ENCODE measurements at regions not wholly inside any gene's neighbourhood (a gene's known extent, or its start where the extent isn't known, plus 50 kb on each side); places are given as distances from the start of the nearest gene placed in this dataset.

GRCh38 chr9:21656776-21657674 is 145.4 kb upstream of the MTAP start:
- Histone ChIP-seq H3K27me3 (ENCODE audit: control insufficient read depth, insufficient read depth, low read length) (no peaks in the 10 kb centered on the region), H3K4me3 (ENCODE audit: insufficient read depth, low read depth, low read length) (no peak overlapping the region), H3K36me3 (replicated peaks; ENCODE audit: control insufficient read depth, insufficient read depth, low read length) (no peaks in the 10 kb centered on the region)
- DNase-seq, result no peak

GRCh38 chr9:21657966-21658667 is 144.3 kb upstream of the MTAP start:
- Histone ChIP-seq H3K36me3 (replicated peaks; ENCODE audit: control insufficient read depth, insufficient read depth, low read length) (no peaks in the 10 kb centered on the region), H3K27me3 (ENCODE audit: control insufficient read depth, insufficient read depth, low read length) (no peaks in the 10 kb centered on the region), H3K4me3 (ENCODE audit: insufficient read depth, low read depth, low read length) (no peak overlapping the region)
- DNase-seq, result no peak

GRCh38 chr9:21660976-21661375 is 141.5 kb upstream of the MTAP start:
- H3K27me3 ChIP-seq (ENCODE audit: control insufficient read depth, insufficient read depth, low read length), result no peaks in the 10 kb centered on the region
- H3K4me3 ChIP-seq (ENCODE audit: insufficient read depth, low read depth, low read length), result no peak overlapping the region
- no peak for DNase-seq
- H3K36me3 ChIP-seq (replicated peaks; ENCODE audit: control insufficient read depth, insufficient read depth, low read length), result no peaks in the 10 kb centered on the region

- DNase-seq, result no peak
These were observed 140.8 kb upstream of the MTAP start for GRCh38 chr9:21661626-21662025.

GRCh38 chr9:21668516-21668915 is 133.9 kb upstream of the MTAP start:
- Histone ChIP-seq H3K27me3 (ENCODE audit: control insufficient read depth, insufficient read depth, low read length) (no peaks in the 10 kb centered on the region), H3K4me3 (ENCODE audit: insufficient read depth, low read depth, low read length) (no peak overlapping the region), H3K36me3 (replicated peaks; ENCODE audit: control insufficient read depth, insufficient read depth, low read length) (no peaks in the 10 kb centered on the region)
- no peak for DNase-seq

More at GRCh38 chr9:21661626-21662025, 140.8 kb upstream of the MTAP start:
- H3K27me3 ChIP-seq (ENCODE audit: control insufficient read depth, insufficient read depth, low read length), result no peaks in the 10 kb centered on the region
- H3K4me3 ChIP-seq (ENCODE audit: insufficient read depth, low read depth, low read length), result no peak overlapping the region
- H3K36me3 ChIP-seq (replicated peaks; ENCODE audit: control insufficient read depth, insufficient read depth, low read length), result no peaks in the 10 kb centered on the region

GRCh38 chr9:21669701-21670100 is 132.7 kb upstream of the MTAP start:
- H3K27me3 ChIP-seq (ENCODE audit: control insufficient read depth, insufficient read depth, low read length), result no peaks in the 10 kb centered on the region
- no peaks in the 10 kb centered on the region for H3K36me3 ChIP-seq (replicated peaks; ENCODE audit: control insufficient read depth, insufficient read depth, low read length)
- no peak for DNase-seq
- H3K4me3 ChIP-seq (ENCODE audit: insufficient read depth, low read depth, low read length), result no peak overlapping the region

- Histone ChIP-seq H3K27me3 (ENCODE audit: control insufficient read depth, insufficient read depth, low read length) (no peaks in the 10 kb centered on the region), H3K36me3 (replicated peaks; ENCODE audit: control insufficient read depth, insufficient read depth, low read length) (no peaks in the 10 kb centered on the region), H3K4me3 (ENCODE audit: insufficient read depth, low read depth, low read length) (no peak overlapping the region)
- DNase-seq, result no peak
These were observed 132.1 kb upstream of the MTAP start for GRCh38 chr9:21670374-21670773.

- DNase-seq, result peak; percentile 16
- Histone ChIP-seq H3K27me3 (ENCODE audit: control insufficient read depth, insufficient read depth, low read length) (no peaks in the 10 kb centered on the region), H3K4me3 (ENCODE audit: insufficient read depth, low read depth, low read length) (no peak overlapping the region), H3K36me3 (replicated peaks; ENCODE audit: control insufficient read depth, insufficient read depth, low read length) (no peaks in the 10 kb centered on the region)
These were observed 130.3 kb upstream of the MTAP start for GRCh38 chr9:21672140-21672539.

DNA sequence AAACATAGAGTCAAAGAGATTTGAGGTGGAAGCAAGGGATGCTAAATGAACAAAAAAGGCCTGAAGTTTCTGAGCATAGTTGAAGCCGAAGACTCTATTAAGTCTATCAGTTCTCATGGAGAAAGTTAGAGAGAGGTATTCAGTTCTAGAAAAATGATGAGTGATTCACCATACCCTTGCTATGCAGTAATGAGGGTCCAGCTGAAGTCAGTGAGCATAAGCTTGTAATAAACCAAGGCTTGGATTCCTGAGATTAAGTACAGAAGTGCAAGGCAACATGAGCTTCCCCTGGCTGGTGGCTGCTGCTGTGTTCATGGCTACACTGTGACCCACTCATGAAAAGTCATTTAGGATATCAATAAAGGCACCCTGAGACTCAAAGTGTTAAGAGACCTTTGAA is 129.7 kb upstream of the MTAP start:
- no peak for DNase-seq
- Histone ChIP-seq H3K36me3 (replicated peaks; ENCODE audit: control insufficient read depth, insufficient read depth, low read length) (no peaks in the 10 kb centered on the region), H3K27me3 (ENCODE audit: control insufficient read depth, insufficient read depth, low read length) (no peaks in the 10 kb centered on the region)

DNA sequence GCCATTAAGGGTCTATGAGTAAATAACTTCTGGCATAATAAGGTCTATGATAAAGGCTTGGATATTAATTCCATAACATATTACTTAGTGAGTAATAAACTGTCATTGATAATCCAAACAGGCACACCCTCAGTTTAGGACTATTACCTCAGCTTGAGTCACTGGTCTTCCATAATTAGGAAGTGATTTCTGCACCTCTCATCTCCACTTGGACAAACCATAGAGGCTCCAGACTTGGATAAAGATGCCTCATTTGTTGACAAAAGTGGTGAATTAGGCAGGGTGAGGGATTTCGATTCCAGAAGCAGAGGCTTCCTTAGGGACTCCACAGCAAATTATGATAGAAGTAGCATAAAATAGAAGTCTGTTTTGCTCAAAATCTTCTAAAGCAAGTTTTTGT is 127.5 kb upstream of the MTAP start:
- no peaks in the 10 kb centered on the region for H3K36me3 ChIP-seq (replicated peaks; ENCODE audit: control insufficient read depth, insufficient read depth, low read length)
- H3K27me3 ChIP-seq (ENCODE audit: control insufficient read depth, insufficient read depth, low read length), result no peaks in the 10 kb centered on the region
- no peak overlapping the region for H3K4me3 ChIP-seq (ENCODE audit: insufficient read depth, low read depth, low read length)
- no peak for DNase-seq

More for the DNA sequence above, 129.7 kb upstream of the MTAP start:
- no peak overlapping the region for H3K4me3 ChIP-seq (ENCODE audit: insufficient read depth, low read depth, low read length)

- H3K27me3 ChIP-seq (ENCODE audit: control insufficient read depth, insufficient read depth, low read length), result no peaks in the 10 kb centered on the region
- no peak for DNase-seq
- no peak overlapping the region for H3K4me3 ChIP-seq (ENCODE audit: insufficient read depth, low read depth, low read length)
- H3K36me3 ChIP-seq (replicated peaks; ENCODE audit: control insufficient read depth, insufficient read depth, low read length), result no peaks in the 10 kb centered on the region
These were observed 125.0 kb upstream of the MTAP start for GRCh38 chr9:21677387-21677786.

DNA sequence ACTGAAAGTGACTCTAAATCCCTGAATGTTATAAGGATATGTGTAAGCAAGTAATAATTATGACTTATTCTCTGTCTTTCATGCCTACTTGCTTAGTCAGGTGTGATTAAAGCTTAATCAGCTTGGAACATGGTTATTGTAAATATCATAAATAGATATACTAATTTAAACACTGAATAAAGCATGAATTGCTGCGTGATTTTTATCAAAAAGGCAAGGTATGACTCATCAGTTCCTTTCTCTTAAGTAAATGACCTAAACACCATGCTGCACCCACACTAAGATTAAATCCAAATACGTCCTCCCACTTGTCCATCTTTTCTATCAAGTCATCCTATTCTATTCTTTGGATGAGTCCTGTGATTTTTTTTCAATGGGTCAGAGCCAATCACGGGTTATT is 124.6 kb upstream of the MTAP start:
- Histone ChIP-seq H3K4me3 (ENCODE audit: insufficient read depth, low read depth, low read length) (no peak overlapping the region), H3K27me3 (ENCODE audit: control insufficient read depth, insufficient read depth, low read length) (no peaks in the 10 kb centered on the region), H3K36me3 (replicated peaks; ENCODE audit: control insufficient read depth, insufficient read depth, low read length) (no peaks in the 10 kb centered on the region)
- DNase-seq, result no peak

- H3K36me3 ChIP-seq (replicated peaks; ENCODE audit: control insufficient read depth, insufficient read depth, low read length), result no peaks in the 10 kb centered on the region
- no peak overlapping the region for H3K4me3 ChIP-seq (ENCODE audit: insufficient read depth, low read depth, low read length)
- H3K27me3 ChIP-seq (ENCODE audit: control insufficient read depth, insufficient read depth, low read length), result no peaks in the 10 kb centered on the region
- DNase-seq, result no peak
These were observed 123.0 kb upstream of the MTAP start for GRCh38 chr9:21679432-21679831.

DNA sequence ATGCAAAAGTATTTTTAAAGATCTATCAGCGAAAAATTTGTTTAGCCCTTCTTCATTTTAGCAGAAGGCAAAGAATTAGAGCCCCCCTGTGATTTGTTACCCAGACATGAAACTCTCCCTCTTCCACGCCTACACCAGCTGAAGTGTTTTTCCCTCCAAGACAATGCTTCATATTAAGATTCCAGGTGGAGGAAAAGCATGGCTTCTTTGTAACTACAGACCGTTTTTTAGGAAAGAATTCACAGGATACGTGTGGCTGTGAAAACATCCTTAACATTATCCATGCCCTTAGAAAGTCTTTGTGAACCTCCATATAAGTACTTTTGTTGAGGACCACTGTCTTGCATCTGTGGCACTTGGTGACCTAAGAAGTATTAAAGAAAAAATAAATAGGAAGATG is 121.8 kb upstream of the MTAP start:
- Histone ChIP-seq H3K36me3 (replicated peaks; ENCODE audit: control insufficient read depth, insufficient read depth, low read length) (no peaks in the 10 kb centered on the region), H3K4me3 (ENCODE audit: insufficient read depth, low read depth, low read length) (no peak overlapping the region), H3K27me3 (ENCODE audit: control insufficient read depth, insufficient read depth, low read length) (no peaks in the 10 kb centered on the region)
- DNase-seq, result no peak

DNA sequence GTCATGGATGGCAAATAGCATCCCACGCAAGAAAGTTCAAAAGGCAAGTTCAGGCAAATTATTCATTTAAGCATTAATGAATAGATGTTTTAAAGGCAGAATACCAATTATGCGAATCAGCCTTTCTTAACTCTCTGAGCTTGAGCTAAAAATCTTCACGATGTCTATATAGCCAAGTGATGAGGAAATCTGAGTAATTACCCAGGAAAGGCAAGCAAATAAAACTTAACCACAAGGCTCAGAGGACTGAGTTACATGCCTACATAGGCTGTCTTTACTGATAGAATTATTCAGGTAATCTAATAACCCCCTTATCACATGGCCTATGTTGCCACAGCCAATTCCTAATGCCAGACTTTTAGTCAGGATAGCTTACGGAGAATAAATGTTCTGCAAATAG is 120.8 kb upstream of the MTAP start:
- Histone ChIP-seq H3K36me3 (replicated peaks; ENCODE audit: control insufficient read depth, insufficient read depth, low read length) (no peaks in the 10 kb centered on the region), H3K4me3 (ENCODE audit: insufficient read depth, low read depth, low read length) (no peak overlapping the region), H3K27me3 (ENCODE audit: control insufficient read depth, insufficient read depth, low read length) (no peaks in the 10 kb centered on the region)
- DNase-seq, result no peak
